ENCODE measurements at regions not wholly inside any gene's neighbourhood (a gene's known extent, or its start where the extent isn't known, plus 50 kb on each side); places are given as distances from the start of the nearest gene placed in this dataset.

DNA sequence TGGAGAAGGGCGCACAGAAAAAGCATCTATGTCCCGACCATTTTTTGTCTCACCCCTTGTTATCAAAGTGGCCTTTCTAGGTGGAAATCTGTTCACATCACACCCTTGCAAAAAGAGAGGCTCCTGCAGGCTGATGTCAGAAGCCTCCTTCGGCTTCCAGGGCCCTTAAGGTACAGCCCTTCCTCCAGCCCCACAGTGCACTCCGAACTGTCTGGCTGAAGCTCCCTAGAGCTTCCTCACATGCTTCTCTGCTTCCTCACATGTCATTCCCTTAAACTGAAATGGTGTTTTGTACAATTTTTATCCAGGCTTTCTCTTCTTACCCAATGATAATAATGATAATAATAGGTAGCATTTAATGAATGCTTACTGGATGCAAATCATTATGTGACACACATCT is 210.3 kb downstream of the INHBA start:
- Histone ChIP-seq H3K9me3 (ENCODE audit: low read depth) (no peaks in the 10 kb centered on the region), H3K4me3 (no peak overlapping the region), H3K36me3 (no peaks in the 10 kb centered on the region), H3K27ac (peak overlapping the region; percentile 36), H3K4me1 (ENCODE audit: low read depth) (peaks cover 42% of the 10 kb centered on the region), H3K27me3 (no peaks in the 10 kb centered on the region)
- TF ChIP-seq, protein P1, sequence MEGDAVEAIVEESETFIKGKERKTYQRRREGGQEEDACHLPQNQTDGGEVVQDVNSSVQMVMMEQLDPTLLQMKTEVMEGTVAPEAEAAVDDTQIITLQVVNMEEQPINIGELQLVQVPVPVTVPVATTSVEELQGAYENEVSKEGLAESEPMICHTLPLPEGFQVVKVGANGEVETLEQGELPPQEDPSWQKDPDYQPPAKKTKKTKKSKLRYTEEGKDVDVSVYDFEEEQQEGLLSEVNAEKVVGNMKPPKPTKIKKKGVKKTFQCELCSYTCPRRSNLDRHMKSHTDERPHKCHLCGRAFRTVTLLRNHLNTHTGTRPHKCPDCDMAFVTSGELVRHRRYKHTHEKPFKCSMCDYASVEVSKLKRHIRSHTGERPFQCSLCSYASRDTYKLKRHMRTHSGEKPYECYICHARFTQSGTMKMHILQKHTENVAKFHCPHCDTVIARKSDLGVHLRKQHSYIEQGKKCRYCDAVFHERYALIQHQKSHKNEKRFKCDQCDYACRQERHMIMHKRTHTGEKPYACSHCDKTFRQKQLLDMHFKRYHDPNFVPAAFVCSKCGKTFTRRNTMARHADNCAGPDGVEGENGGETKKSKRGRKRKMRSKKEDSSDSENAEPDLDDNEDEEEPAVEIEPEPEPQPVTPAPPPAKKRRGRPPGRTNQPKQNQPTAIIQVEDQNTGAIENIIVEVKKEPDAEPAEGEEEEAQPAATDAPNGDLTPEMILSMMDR (IDR thresholded peaks at IDR 0.05; ENCODE audit: low read depth, low read length) = no peak
- DNase-seq (ENCODE audit: low read depth in 1 of 2, low spot score in 1 of 2) = no peak

DNA sequence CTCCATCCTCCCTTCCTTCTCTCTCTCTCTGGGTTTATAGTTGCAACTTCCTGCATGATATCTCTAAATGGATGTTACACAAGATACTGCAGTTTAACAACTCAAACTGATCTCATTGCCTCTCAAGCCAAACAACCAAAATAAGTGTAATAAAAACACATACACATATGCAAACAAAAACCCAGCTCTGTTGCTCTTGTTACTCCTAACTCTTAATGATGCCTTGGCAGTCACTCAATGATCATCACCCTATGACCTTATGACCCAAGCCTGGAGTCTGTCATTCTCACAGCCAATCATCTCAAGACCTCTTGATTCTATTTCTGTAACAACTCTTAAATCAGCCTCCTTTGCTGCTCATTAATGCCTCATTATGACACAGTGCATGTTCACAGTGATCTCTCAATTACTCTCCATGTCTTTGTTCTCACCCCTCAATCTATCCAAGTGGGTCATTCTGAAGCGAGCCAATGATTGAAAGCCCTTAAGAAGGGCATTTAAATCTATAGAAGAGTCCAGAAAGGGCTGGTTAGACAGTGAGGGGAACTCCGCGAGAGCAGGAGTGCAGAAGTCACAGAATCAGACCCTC is 210.9 kb downstream of the INHBA start:
- TF ChIP-seq, protein P1 (IDR thresholded peaks at IDR 0.05; ENCODE audit: low read depth, low read length) = no peak
- Histone ChIP-seq H3K4me3 (no peak overlapping the region), H3K27ac (peak overlapping the region; percentile 36), H3K9me3 (ENCODE audit: low read depth) (no peaks in the 10 kb centered on the region), H3K4me1 (ENCODE audit: low read depth) (peaks cover 42% of the 10 kb centered on the region), H3K27me3 (no peaks in the 10 kb centered on the region), H3K36me3 (no peaks in the 10 kb centered on the region)
- DNase-seq (ENCODE audit: low read depth in 1 of 2, low spot score in 1 of 2) = peak; percentile 36 to 76

DNA sequence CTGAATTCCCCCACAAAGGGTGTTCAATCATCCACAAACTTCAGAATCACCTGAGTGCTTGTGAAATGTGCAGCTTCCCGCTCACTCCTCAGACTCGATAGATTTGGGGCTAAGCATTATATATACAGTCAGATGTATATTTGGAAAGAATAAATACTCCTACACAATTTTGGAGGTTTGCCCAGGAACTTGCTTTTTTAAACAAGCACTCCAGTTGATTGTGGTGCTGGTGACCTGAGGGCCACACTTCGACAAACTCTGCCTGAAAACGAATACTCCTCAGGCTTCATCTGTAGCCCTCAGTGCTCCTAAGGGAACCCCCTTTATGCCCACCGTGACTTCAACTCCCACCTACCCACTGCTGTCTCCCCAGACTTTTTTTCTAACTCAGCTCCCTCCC is 211.6 kb downstream of the INHBA start:
- Histone ChIP-seq H3K4me3 (no peak overlapping the region), H3K27ac (peak overlapping the region; percentile 32), H3K9me3 (ENCODE audit: low read depth) (no peaks in the 10 kb centered on the region), H3K36me3 (no peaks in the 10 kb centered on the region), H3K27me3 (no peaks in the 10 kb centered on the region), H3K4me1 (ENCODE audit: low read depth) (peaks cover 42% of the 10 kb centered on the region)
- TF ChIP-seq, protein P1 (IDR thresholded peaks at IDR 0.05; ENCODE audit: low read depth, low read length) = no peak
- DNase-seq (ENCODE audit: low read depth in 1 of 2, low spot score in 1 of 2) = peak in 1 of 2 donors; percentile 57

DNA sequence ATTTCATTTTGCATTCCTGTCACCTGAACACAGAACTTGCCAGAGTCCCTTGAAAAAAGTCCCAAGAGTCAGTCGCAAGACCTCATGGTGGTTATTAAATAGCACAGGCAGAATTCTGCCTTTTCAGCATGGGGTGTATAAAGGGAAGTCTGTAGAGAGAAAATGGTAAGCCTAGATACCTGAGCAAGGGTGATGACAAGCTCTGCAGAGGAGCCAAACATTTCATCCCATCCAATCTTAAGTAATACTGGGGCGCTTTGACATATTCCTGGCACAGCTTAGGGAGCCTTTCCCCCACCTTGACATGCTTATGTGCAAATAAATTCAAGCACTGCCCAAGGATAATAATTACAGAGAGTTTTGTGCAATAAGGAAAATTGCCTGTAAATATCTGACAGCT is 213.0 kb downstream of the INHBA start:
- Histone ChIP-seq H3K27ac (no peak overlapping the region), H3K36me3 (no peaks in the 10 kb centered on the region)

GRCh38 chr7:41487229-41487940 is 215.5 kb downstream of the INHBA start:
- Histone ChIP-seq H3K4me3 (no peak overlapping the region), H3K4me1 (ENCODE audit: low read depth) (peaks cover 29% of the 10 kb centered on the region), H3K9me3 (ENCODE audit: low read depth) (no peaks in the 10 kb centered on the region), H3K27ac (no peak overlapping the region), H3K27me3 (no peaks in the 10 kb centered on the region), H3K36me3 (no peaks in the 10 kb centered on the region)
- TF ChIP-seq, protein P1 (IDR thresholded peaks at IDR 0.05; ENCODE audit: low read depth, low read length) = no peak
- DNase-seq (ENCODE audit: low read depth in 1 of 2, low spot score in 1 of 2) = peak in 1 of 2 donors; percentile 71

More for the DNA sequence above, 213.0 kb downstream of the INHBA start:
- DNase-seq (ENCODE audit: low read depth in 1 of 2, low spot score in 1 of 2) = no peak
- no peaks in the 10 kb centered on the region for H3K9me3 ChIP-seq (ENCODE audit: low read depth)
- no peaks in the 10 kb centered on the region for H3K27me3 ChIP-seq
- no peak overlapping the region for H3K4me3 ChIP-seq
- H3K4me1 ChIP-seq (ENCODE audit: low read depth) = peaks cover 42% of the 10 kb centered on the region
- TF ChIP-seq, protein P1 (IDR thresholded peaks at IDR 0.05; ENCODE audit: low read depth, low read length) = no peak
